ENCODE measurements at regions not wholly inside any gene's neighbourhood (a gene's known extent, or its start where the extent isn't known, plus 50 kb on each side); places are given as distances from the start of the nearest gene placed in this dataset.
A peak's percentile ranks its signal among the peaks of the same experiment; 100 is the strongest.

DNA sequence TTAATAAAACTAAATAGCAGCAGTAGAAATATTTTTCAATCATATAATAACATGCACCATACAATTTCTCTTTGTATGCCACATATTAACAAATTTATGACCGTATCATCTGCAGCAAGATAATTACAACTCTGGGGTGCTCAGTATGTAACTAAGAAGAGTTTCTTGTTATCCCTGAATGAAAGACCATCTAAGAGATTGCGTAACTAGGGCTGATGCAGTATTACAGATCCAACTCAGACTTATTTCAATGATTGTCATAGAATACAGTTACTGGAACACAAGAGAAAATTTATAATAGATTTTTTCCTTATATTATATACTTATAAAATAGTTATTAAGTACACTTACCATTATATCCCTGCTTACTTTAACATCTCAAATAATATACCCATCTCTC lies 305.1 kb downstream of the SLITRK1 start:
- DNase-seq = no peak

DNA sequence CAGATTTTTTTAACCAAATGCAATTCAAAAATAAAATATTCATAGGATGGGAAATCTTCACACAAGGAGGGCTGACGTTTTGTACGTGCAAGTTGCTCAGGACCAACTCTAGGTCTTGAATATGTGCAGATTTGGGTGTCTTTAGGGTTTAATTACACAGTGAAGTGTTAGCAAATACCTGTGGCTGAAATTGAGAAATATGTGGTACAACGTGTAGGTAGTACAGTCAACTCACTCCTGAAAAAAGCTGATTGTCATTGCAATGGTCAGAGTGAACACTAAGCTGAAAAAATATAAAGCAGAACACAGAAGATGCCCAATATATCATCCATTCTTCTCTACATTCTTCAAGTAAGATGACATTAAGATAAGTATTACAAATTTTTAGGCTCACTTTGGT lies 314.3 kb downstream of the SLITRK1 start:
- peak; percentile 36 for DNase-seq

DNA sequence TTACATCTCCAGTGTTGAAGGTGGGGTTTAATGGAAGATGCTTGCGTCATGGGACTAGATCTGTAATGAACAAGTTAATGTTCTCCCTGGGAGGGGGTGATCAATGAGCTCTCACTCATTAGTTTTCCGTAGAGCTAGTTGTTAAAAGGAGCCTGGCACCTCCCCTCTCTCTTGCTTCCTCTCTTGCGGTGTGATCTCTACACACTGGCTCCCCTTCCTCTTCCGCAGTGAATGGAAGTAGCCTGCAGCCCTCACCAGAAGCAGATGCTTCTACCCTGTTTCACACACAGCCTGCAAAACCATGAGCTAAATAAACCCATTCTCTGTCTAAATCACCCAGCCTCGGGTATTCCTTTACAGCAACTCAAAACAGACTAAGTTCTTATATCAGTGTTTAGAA lies 318.8 kb downstream of the SLITRK1 start:
- DNase-seq = no peak

DNA sequence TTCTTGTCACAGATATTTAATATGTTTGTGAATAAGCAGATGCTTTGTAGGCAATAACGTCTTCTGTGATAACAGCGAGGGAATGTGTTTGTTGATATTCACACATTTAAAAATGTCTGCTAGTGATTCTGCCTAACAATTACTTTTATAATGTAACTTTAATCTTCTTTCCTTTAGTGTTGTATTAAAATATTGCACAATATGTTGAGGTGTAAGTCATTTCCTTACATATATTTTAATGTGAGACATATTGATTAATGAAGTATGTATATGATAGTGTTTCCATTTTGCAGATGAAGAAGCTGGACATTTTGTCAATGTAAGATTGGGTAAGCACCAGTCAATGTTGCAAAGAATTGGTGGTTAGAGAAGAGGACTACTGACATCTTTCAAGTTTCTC lies 324.4 kb downstream of the SLITRK1 start:
- no peak for DNase-seq

DNA sequence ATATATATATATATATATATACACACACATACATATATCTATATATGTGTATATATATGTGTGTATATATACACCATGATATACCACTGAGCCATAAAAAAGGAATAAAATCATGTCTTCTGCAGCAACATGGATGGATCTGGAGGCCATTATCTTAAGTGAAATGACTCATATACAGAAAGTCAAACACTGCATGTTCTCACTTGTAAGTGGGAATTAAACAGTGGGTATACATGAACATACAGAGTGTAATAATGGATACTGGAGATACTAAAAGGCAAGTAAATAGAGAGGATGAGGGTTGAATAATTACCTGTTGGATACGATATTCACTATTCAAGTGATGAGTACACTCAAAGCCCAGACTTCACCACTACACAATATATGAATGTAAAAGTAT lies 332.6 kb downstream of the SLITRK1 start:
- peak; percentile 51 for DNase-seq

DNA sequence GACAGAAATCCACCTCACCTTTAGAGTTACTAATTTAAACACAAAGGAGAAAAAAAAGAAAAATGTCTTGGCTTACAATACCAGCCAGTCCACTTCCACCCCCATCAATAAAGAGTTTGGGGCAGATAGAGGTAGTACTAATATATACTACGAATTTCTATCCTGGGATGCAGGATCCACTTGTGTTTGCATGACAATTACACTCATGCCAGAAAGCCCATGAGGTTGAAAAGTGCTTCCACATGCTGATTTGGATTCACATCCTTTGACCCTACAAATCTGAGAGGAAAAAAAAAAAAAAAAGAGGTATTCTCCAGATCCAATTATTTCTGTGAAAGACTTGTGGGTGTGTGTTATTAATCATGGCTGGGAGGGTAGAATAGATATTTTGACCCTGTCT lies 335.2 kb downstream of the SLITRK1 start:
- DNase-seq = no peak

DNA sequence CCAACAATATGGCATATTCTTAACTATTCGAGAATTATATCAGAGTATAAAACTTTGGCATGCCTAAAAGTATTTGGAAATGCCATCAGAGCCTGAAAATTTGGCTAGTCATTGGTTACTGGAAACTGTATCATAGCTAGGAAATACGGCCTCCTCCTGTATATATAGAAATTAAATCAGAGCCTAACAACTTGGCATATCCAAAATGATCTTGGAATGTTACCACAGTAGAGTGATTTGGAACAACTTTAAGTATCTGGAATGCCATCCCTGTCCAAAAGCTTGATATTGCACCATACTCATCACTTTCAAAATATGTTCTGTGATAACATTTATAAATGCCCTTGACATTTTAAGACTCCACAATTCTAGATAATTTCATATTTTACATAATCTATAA lies 335.8 kb downstream of the SLITRK1 start:
- DNase-seq = no peak

DNA sequence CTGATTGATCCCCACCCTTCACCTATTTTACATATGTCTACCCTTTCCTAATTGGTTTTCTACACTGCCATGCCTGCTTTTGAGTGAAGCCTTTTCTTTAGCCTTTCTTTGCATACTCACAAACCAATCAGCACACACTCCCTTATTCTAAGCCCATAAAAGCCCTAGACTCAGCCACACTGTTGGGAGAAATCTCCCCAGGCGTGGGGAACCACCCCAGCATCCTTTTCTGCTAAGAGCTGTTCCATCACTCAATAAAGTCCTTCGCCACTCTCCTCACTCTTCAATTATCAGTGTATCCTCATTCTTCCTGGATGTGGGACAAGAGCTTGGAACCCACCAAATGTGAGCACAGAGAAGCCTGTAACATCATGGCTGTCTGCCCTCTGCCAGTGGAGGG lies 343.6 kb downstream of the SLITRK1 start:
- no peak for DNase-seq

DNA sequence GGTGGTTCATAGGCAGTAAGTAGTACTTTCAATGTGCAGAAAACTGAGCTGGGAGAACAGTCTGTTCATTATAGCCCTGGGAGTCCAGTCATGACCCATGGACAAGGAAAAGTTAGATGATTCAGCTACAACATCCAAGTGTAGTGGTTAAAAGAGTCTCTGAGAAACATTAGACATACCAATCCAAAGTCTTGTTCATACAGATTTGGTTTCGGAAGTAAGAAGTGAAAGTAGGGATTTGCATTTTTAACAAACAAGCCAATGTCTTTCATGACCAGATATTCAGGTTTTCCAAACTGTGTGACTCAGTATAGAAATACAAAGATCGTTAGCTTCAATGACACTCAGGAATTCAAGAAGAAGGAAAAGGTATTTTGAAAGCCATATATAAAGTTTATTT lies 345.3 kb downstream of the SLITRK1 start:
- DNase-seq = no peak

DNA sequence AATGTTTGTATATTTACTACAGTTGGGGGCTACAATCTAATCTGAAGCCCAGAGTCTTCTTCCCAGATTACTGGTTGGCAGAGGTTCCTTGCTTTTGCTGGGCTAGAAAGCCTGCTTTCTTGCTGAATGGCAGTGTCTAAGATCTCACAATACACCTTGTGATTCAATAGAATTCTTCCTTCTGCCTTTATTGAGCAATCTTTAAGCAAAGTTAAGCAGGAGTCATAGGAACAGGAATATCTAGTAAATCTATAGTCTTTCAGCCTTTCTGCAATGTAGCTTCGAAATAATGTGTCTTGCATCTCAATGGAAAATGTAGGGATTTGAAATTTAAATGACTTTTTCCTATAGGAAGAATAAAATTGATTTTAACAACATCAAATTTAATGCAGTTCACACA lies 346.1 kb downstream of the SLITRK1 start:
- no peak for DNase-seq

DNA sequence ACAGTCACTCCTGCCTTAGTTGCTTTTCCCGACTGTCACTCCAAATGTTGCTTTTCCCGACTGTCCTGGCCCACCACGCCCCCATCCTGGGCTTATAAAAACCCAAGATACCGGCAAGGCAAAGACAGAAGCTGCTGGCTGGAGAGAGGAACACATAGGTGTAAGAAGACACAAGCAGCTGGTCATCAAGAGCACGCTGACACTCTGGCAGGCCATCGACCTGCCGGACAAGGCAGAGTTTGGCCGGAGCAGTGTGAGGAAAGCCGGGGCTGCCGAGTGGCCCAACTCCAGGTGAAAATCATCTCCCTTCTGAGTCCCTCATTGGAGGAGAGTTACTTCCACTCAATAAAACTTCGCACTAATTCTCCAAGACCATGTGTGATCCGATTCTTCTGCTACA lies 349.5 kb downstream of the SLITRK1 start:
- DNase-seq = no peak

DNA sequence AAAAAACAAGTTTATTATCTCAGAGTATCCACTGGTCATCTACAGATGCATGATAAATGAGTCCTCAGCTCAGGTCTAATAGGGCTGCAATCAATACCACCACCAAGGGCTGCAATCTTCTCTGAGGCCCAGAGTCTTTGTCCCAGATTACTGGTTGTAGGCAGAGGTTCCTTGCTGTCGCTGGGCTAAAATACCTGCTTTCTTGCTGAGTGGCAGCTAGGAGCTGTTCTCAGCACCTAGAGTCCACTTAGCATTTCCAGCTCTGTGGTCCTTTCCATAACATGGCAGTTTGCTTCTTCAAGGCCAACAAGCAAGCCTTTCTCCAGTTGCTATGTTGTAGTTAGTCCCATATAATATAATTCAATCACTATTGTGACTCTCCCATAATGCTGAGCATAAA lies 351.3 kb downstream of the SLITRK1 start:
- DNase-seq = no peak

DNA sequence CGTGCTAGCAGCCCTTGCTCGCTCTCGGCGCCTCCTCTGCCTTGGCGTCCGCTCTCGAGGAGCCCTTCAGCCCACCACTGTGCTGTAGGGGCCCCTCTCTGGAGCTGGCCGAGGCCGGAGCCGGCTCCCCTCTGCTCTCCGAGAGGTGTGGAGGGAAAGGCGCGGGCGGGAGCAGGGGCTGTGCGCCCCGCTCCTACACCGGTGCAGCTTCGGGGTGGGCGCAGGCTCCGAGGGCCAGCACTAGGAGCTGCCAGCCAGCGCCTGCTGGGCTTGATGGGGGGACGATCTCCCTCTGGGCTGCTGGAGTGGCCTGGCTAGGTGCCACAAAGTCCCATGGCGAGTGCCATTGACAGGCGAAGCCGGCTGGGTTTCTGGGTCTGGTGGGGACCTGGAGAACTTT lies 365.5 kb downstream of the SLITRK1 start:
- DNase-seq = no peak

DNA sequence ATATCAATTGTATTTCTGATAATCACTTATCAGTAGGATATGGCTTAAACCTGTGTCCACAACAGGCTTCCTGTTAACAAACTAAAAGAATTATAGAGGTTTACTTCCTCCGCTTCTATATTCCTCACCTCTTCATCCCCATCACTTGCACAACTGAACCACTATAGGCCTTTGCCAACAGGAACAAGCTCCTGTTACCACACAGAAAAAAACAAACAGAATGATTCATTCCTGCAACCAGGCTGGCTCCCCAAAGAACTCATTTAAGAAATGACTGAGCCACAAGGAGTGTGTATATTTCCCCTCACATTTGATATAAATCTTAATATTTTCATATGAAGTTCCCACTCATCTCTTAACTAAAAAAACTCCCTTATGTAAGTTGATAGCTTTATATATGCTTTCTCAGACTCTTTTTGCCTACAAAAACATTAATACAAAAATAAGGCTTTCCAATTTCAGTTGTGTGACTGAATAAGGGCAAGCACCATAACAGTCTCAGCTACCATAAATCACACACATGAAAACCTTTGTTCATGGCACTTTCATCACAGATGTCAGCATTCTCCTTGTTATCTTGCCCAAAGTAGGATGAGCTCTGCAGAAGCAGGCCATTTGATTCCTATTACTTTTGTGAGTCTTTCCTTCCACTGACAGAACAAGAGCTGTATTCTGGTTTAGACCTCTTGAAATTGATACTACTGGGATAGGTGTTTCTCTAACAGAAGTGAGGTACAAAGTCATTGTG lies 366.8 kb downstream of the SLITRK1 start:
- DNase-seq = peak; percentile 10

DNA sequence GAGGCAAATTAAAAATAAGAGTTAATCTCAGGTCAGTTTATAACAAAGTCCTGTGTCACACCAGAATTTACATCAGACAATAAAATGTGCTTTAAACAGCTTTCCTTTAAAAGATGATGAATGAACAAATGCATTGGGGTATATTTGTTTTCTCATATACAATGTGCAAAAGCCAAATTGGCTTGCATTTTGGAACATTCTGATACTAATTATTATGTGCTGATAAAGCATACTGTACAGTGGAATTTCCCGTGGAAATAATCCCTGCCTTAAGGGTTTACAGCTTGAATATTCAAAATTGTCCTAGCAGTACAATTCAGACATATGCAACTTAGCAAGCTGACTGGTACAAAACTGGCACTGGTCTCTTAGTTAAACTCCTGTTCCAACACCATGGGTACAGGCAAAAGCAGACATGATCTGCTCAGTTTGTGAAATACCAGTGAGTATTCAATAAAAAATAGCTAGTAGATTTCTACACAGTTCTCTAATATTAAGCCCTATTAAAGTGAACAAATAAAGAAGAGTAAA lies 373.4 kb downstream of the SLITRK1 start:
- no peak for DNase-seq

DNA sequence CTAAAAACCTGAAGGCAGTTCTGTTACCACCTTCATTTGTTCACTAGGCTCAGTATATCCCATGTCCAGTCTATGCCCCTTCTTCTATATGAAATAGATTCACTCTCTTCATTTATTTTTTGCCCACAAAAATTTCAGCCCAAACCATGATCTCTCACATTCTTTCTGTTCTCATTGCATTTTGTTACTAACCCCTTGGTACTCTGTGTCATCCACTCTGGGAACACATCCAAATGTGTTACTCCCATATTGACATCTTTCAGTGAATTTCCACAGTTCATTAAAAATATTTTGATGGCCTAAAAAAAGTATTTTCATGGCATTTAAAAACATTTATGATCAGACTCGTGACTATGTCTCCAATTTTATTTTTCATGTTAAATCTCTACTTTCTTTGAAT lies 378.9 kb downstream of the SLITRK1 start:
- no peak for DNase-seq

DNA sequence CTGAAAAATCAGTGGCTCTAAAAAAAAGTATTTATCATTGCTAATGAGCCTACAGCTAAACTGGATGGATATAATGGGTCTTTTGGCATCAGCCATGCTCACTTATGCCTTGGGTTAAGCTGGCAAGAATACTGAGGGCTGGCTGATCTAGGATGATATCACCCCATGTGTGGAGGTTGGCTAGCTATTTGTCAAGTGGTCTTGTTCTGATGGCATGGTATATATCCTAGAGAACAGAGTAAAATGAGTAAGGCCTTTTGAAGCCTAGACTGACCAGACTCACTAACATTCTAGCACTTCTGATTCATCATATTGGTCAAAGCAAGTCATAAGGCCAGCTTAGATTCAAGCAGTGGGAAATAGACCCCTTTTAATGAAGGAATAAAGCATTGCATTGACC lies 383.0 kb downstream of the SLITRK1 start:
- DNase-seq = peak; percentile 7

DNA sequence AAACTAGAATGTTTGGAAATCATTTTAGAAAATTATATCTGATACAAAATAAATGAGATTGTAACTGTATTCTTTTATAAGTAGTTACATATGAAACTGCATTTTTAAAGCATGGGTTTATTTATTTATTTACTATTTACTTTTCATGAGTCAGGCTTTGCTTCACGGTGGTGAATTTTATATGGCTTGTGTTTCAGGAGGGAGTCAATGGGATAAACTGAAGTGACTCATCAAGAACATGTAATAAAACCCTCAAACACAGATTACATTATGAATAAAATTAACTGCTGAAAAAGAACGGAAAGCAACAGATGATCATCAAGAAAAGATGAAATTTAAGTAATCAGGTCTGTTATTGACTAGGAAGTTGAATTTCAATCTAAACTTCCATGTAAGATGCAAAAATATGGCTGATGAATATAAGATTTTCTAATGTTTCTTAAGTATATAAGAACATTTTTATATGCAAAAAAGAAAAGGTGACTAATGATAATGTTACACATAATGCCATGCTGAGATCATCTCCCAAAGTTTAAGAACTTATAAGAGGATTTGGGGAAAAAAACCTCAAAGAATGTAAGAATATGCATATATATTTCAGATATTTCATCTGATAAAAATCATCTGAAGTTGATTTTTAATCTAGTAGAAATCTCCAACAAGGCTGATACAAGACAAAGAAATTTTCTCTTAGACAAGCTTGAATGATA lies 383.6 kb downstream of the SLITRK1 start:
- DNase-seq = peak; percentile 16

DNA sequence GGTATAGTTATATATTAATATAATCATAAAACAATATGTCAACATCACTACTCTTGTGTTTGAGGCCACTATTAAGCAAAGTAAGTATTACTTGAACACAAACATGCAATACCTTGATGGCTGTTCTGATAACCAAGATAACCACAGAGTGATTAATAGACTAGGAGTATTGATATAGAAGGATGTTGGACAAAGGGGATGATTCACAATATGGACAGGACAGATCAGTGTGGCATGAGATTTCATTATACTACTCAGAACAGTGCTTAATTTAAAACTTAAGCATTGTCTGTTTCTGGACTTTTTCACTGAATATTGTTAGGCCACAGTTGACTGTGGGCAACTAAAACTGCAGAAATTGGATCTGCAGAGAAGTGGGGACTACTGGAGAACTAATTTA lies 384.2 kb downstream of the SLITRK1 start:
- no peak for DNase-seq

DNA sequence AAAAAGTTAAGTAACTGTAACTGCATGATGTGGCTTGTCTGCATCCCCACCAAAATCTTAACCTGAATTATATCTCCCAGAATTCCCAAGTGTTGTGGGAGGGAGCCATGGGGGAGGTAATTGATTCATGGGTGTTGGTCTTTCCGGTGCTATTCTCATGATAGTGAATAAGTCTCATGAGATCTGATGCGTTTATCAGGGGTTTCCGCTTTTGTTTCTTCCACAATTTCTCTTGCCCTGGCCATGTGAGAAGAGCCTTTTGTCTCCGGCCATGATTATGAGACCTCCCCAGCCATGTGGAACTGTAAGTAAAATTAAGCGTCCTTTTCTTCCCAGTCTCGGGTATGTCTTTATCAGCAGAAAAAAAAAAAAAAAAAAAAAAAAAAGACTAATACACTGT lies 385.8 kb downstream of the SLITRK1 start:
- no peak for DNase-seq

DNA sequence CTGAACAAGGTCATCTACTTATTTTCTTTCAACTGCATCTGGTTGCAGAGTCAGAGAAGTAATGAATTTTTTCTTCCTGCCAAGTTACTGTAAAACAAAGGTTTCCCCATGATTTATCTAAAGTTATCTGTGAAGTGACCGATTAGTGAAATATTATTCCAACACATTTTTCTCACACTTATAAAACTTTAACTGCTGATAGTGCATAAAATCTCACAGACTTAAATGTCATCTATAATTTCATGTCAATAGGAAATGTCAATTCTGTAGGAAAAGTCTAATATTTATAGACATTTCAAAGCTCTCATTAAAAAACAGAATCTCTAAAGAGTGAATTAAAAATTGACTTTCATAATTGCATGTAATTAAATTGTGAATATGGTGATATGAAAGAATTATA lies 397.2 kb downstream of the SLITRK1 start:
- no peak for DNase-seq

DNA sequence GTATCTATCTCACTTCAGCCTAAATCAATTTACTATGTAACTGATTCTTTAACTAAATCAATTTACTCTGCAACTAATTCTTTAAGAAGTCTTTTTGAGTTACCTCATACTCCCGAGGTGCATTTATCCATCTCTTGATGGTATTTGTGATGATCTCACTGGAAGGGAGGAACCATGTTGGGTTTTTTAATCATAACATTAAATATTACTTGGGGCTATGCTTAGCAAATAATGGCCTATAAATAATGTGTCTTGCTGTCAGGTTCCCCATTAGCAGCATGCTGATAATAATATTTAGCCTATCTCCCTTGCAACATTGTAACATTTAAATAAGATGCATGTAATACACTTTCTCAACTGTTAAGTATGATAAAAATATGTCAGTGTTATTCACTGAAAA lies 411.3 kb downstream of the SLITRK1 start:
- peak; percentile 31 for DNase-seq

DNA sequence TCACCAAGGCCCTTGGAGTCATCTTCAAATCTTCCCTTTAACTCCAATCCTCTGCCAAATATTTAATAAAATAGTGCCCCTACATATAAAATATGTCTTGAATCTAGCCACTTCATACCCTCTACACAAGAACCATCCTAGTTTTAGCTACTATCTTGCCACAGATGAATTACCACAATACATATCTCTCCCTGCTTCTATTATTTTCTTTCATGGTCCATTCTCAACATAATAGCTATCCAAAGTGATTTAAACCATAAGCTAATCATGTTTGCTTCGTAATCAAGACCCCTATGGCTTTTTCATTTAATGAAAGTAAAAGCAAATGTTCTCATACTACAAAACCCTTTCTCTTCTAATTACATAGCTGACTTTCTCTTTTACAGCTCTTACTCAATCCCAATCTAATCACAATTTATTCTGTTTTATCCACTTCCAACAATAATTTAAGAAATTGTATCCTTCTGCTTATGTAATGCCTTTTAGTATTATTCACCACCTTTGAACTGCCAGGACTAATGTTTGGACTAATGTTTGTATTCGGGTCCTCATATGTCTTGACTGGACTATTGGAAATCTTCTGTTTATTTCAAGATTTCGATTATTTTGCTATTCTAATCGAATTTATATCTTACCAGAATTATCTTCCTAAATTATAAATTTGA lies 412.0 kb downstream of the SLITRK1 start:
- peak; percentile 83 for DNase-seq

DNA sequence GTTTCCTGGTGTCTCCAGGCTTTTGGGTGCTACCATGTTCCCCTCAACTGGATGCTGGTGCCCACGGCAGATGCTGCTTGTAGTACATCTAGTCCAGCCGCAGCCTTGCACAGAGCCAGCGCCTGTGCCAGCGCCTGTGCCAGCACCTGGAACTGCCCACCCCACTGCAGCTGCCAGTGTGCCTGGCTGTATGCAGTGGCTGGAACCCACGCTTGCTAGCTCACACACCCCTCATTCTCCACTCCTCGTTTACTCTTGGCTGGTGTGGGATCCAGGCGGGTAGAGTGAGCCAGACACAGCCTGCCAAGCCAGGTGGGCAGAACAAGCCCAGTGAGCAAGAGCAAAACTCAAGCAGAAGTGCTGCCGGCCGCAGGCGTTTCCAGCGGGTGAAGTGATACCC lies 428.6 kb downstream of the SLITRK1 start:
- DNase-seq = no peak
